ENCODE measurements at regions not wholly inside any gene's neighbourhood (a gene's known extent, or its start where the extent isn't known, plus 50 kb on each side); places are given as distances from the start of the nearest gene placed in this dataset.

DNA sequence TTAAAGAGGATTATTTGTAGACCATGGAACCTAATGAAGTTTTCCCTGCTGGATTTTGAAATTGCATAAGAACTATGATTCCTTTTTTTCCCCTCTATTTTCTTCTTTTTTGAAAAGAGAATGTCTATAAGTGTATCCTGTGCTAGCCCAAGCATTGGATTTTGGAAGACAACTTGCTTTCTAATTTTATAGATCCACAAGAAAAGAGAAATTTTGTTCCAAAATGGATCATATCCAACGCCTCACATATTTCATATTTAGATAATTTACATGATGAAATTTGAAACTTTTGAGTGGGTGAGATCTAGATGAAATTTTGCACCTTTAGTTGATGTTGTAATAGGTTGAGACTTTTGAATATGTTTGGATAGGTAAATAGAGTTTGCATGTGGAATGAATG, 978.7 kb downstream of the MRPL39 start:
- Histone ChIP-seq H3K27ac (ENCODE audit: insufficient read depth, low read length) (no peak overlapping the region), H3K56ac (ENCODE audit: extremely low read depth, insufficient read depth, low read length) (no peak overlapping the region), H2BK20ac (ENCODE audit: low read depth, low read length) (no peak overlapping the region), H2AK9ac (replicated peaks; ENCODE audit: low read depth, low read length, poor library complexity) (no peak overlapping the region), H3K23ac (ENCODE audit: low read depth, low read length) (no peak overlapping the region), H3K36me3 (ENCODE audit: control insufficient read depth, insufficient read depth, low read length) (no peaks in the 10 kb centered on the region), H3K9ac (ENCODE audit: low read depth, low read length) (no peak overlapping the region), H2BK120ac (ENCODE audit: low read depth, low read length) (no peak overlapping the region), H3K4ac (ENCODE audit: low read depth, low read length) (no peak overlapping the region), H3K27me3 (ENCODE audit: control insufficient read depth, insufficient read depth, low read length) (no peaks in the 10 kb centered on the region), H3K18ac (ENCODE audit: low read depth, low read length) (no peak overlapping the region), H4K5ac (ENCODE audit: low read depth, low read length) (no peak overlapping the region), H3K9me3 (ENCODE audit: control insufficient read depth, insufficient read depth, low read length) (no peaks in the 10 kb centered on the region; the same call in 1 of the 2 replicates), H3K79me1 (ENCODE audit: low read depth in 1 of 2, low read length in 2 of 2) (no peaks in the 10 kb centered on the region), H2AK5ac (ENCODE audit: low read depth, low read length) (no peak overlapping the region), H2BK15ac (ENCODE audit: low read depth, low read length) (no peak overlapping the region), H3K4me2 (ENCODE audit: low read depth, low read length) (no peak overlapping the region), H4K91ac (ENCODE audit: insufficient read depth, low read depth, low read length) (no peak overlapping the region), H4K8ac (ENCODE audit: low read depth in 2 of 2, low read length in 2 of 2) (no peak overlapping the region), H3K9me1 (ENCODE audit: insufficient read depth, low read length) (no peaks in the 10 kb centered on the region), H3K4me1 (ENCODE audit: control insufficient read depth, insufficient read depth, low read length) (no peaks in the 10 kb centered on the region), H2AFZ (replicated peaks; ENCODE audit: low read length, poor library complexity) (no peak overlapping the region), H3K14ac (replicated peaks; ENCODE audit: low read depth, low read length) (no peak overlapping the region), H3K4me3 (ENCODE audit: insufficient read depth, low read depth, low read length) (no peak overlapping the region), H4K20me1 (ENCODE audit: insufficient read depth, low read length) (no peaks in the 10 kb centered on the region), H2BK5ac (ENCODE audit: low read depth, low read length, poor library complexity, severe bottlenecking) (no peak overlapping the region)
- TF ChIP-seq, protein P1, sequence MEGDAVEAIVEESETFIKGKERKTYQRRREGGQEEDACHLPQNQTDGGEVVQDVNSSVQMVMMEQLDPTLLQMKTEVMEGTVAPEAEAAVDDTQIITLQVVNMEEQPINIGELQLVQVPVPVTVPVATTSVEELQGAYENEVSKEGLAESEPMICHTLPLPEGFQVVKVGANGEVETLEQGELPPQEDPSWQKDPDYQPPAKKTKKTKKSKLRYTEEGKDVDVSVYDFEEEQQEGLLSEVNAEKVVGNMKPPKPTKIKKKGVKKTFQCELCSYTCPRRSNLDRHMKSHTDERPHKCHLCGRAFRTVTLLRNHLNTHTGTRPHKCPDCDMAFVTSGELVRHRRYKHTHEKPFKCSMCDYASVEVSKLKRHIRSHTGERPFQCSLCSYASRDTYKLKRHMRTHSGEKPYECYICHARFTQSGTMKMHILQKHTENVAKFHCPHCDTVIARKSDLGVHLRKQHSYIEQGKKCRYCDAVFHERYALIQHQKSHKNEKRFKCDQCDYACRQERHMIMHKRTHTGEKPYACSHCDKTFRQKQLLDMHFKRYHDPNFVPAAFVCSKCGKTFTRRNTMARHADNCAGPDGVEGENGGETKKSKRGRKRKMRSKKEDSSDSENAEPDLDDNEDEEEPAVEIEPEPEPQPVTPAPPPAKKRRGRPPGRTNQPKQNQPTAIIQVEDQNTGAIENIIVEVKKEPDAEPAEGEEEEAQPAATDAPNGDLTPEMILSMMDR (conservative IDR thresholded peaks at IDR 0.05; ENCODE audit: low read depth, low read length): no peak
- TF ChIP-seq SMC3 (IDR thresholded peaks at IDR 0.05; ENCODE audit: low read depth, low read length): no peak
- no peak for TF ChIP-seq RFX5 (IDR thresholded peaks at IDR 0.05; ENCODE audit: low read depth, low read length)
- TF ChIP-seq POLR2A (IDR thresholded peaks at IDR 0.05; ENCODE audit: low read depth, low read length): no peak
- no peak for TF ChIP-seq MAFK (IDR thresholded peaks at IDR 0.05; ENCODE audit: low read depth, low read length)
- no peak for TF ChIP-seq CHD1 (IDR thresholded peaks at IDR 0.05; ENCODE audit: low read depth, low read length)
- no peak for TF ChIP-seq FOS (IDR thresholded peaks at IDR 0.05; ENCODE audit: low read depth, low read length)
- no peak for TF ChIP-seq NFE2L2 (IDR thresholded peaks at IDR 0.05; ENCODE audit: low read depth, low read length)
- TF ChIP-seq MXI1 (IDR thresholded peaks at IDR 0.05; ENCODE audit: borderline replicate concordance, low read depth, low read length): no peak
- TF ChIP-seq MAZ (IDR thresholded peaks at IDR 0.05; ENCODE audit: borderline replicate concordance, low read depth, low read length): no peak
- no peak for TF ChIP-seq RAD21 (IDR thresholded peaks at IDR 0.05; ENCODE audit: low read length)
- TF ChIP-seq, protein P2, sequence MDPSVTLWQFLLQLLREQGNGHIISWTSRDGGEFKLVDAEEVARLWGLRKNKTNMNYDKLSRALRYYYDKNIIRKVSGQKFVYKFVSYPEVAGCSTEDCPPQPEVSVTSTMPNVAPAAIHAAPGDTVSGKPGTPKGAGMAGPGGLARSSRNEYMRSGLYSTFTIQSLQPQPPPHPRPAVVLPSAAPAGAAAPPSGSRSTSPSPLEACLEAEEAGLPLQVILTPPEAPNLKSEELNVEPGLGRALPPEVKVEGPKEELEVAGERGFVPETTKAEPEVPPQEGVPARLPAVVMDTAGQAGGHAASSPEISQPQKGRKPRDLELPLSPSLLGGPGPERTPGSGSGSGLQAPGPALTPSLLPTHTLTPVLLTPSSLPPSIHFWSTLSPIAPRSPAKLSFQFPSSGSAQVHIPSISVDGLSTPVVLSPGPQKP (IDR thresholded peaks at IDR 0.05; ENCODE audit: borderline replicate concordance, low read depth, low read length): no peak
- no peak for TF ChIP-seq USF2 (IDR thresholded peaks at IDR 0.05; ENCODE audit: low read depth, low read length)
- TF ChIP-seq BHLHE40 (IDR thresholded peaks at IDR 0.05; ENCODE audit: low read depth, low read length): no peak
- no peak for TF ChIP-seq CEBPB (IDR thresholded peaks at IDR 0.05; ENCODE audit: low read depth, low read length)
- no peak for TF ChIP-seq RCOR1 (IDR thresholded peaks at IDR 0.05; ENCODE audit: insufficient replicate concordance, low read length)
- in situ Hi-C loops (cut with MboI; ENCODE audit: low sequenced_read_pairs): no loop called here
- DNase-seq (no peak), ATAC-seq (ENCODE audit: low read depth) (no peak)
- WGBS, 2 experiments (ENCODE audit: extremely low coverage in 2 of 2, insufficient read length in 1 of 2): no CpG with 5 or more reads among the region's 1 CpG
- intact Hi-C loops (cut with micrococcal nuclease): no loop called here
- ChIA-PET CTCF (no interaction called here), POLR2A (ENCODE audit: unreplicated experiment) (no interaction called here)
- dilution Hi-C loops (cut with HindIII; ENCODE audit: low sequenced_read_pairs, unreplicated experiment): no loop called here
- no TSS peak for BruUV-seq (replicated peaks)

All from IMR-90 (cell line).